GM10266 (cell line): ENCODE measurements at regions not wholly inside any gene's neighbourhood (a gene's known extent, or its start where the extent isn't known, plus 50 kb on each side); places are given as distances from the start of the nearest gene placed in this dataset.

Experiments used
- DNase-seq: peaks from one replicate; pipeline ENCODE4 v3.0.0; 2012; ENCODE audit errors: extremely low spot score
- TF ChIP-seq, protein P1 (sequence below): IDR thresholded peaks from 2 replicates; pipeline ENCODE4 v1.5.1; 2012; ENCODE audit warnings: mild to moderate bottlenecking, low read depth; ENCODE audit not compliant: control insufficient read depth, insufficient read depth; ENCODE audit errors: missing control alignments

DNA sequence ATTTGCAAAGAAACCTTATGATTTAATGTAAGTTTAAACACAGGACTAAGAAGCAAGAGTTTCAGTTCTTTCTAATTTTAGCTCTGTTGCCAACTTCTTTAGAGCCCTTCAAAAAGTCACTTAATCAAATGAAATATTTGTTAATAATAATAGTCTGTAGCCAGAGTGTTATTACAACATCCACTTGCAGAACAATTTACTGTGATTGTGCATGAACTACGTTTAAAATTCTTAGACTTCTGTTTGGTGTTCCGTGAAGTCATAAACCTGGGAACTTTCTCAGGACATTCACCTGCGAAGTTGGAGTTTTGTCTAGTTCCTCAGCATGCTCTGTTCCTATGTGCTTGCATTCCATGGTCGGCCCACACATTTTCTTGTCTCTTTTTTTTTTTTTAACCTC, 244.0 kb upstream of the AVPR1A start:
- DNase-seq: no peak
- TF ChIP-seq, protein P1, sequence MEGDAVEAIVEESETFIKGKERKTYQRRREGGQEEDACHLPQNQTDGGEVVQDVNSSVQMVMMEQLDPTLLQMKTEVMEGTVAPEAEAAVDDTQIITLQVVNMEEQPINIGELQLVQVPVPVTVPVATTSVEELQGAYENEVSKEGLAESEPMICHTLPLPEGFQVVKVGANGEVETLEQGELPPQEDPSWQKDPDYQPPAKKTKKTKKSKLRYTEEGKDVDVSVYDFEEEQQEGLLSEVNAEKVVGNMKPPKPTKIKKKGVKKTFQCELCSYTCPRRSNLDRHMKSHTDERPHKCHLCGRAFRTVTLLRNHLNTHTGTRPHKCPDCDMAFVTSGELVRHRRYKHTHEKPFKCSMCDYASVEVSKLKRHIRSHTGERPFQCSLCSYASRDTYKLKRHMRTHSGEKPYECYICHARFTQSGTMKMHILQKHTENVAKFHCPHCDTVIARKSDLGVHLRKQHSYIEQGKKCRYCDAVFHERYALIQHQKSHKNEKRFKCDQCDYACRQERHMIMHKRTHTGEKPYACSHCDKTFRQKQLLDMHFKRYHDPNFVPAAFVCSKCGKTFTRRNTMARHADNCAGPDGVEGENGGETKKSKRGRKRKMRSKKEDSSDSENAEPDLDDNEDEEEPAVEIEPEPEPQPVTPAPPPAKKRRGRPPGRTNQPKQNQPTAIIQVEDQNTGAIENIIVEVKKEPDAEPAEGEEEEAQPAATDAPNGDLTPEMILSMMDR: no peak

DNA sequence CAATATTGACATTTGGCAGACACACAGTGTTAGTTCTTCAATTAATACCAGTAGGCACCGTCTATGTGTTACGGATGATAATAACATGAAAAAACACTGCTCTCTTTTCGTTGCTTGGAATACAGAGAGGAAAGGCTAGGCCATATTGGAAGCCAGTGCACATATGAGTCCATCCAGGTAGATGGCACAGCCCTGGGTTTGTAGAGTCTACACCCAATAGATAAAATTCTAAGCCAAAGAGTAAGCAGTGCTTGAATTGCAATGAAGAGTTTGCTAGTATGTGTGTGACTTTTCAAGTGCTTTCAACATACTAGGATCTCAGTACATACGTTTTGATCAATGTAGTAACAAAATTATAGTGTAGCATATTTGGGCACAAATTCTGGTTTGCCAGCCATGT, 243.3 kb upstream of the AVPR1A start:
- no peak for DNase-seq
- TF ChIP-seq, protein P1: no peak

DNA sequence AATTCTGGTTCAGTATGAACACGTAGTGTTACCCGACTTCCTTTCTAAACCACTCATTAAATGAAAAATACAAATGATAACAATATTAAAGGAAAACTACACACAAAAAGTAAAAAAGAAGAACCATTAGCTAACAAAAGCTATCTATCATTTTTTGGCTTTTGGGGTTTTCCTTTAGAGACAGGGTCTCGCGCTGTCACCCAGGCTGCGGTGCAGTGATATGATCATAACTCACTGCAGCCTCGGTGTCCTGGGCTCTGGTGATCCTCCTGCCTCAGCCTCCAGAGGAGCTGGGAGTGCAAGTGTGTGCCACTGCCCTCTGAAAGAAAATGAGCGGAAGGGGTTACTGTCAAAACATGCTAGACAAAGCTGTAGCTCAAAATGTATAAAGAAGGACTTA, 238.2 kb upstream of the AVPR1A start:
- no peak for DNase-seq
- TF ChIP-seq, protein P1: no peak

DNA sequence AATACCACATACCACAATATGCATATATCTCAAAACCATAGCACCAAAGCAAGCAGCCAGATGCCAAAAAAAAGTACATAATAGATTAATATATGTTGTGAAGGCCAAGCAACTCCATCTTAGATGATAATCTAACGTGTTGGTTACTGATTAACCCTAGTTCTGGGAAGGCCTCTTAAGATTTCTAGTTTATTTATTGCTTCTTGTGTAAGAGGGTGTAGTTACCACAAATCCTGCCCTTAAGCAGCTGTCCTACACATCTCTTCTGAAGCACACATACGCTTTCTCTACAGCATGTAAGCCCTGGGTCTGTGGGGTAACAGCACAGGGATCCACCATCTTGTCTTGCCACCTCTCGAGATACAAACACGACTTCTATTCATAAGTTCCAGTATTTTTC, 236.8 kb upstream of the AVPR1A start:
- TF ChIP-seq, protein P1: no peak
- DNase-seq: no peak

DNA sequence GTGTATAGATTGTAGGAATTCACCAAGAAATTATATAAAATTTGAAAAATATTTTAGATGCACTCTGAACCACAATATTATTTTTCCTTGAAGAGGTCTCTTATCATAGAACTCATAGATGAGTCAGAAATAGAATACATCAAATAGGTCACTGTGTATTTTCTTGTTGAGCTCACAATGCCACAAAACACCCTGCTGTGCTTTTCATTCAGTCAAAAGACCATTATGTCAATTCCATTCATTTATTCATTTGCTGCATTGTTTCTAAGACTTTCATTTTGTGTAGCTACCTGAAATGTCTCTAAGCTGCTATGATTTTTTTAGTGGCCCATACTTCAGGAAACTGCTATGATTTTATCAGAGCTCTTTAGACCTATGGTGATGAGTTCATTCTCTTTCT, 231.9 kb upstream of the AVPR1A start:
- no peak for DNase-seq

DNA sequence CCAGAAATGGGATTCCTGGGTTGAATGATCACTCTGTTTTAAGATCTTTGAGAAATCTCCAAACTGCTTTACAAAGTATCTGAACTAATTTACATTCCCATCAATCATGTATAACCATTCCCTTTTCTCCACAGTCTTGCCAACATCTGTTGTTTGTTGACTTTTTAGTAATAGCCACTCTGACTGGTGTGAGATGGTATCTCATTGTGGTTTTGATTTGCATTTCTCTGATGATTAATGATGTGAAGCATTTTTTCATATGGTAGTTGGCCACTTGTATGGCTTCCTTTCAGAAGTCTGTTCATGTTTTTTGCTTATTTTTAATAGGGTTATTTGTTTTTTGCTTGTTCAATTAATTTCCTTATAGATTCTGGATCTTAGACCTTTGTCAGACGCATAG, 211.8 kb upstream of the AVPR1A start:
- TF ChIP-seq, protein P1: no peak

More for the DNA sequence above, 231.9 kb upstream of the AVPR1A start:
- TF ChIP-seq, protein P1: no peak

DNA sequence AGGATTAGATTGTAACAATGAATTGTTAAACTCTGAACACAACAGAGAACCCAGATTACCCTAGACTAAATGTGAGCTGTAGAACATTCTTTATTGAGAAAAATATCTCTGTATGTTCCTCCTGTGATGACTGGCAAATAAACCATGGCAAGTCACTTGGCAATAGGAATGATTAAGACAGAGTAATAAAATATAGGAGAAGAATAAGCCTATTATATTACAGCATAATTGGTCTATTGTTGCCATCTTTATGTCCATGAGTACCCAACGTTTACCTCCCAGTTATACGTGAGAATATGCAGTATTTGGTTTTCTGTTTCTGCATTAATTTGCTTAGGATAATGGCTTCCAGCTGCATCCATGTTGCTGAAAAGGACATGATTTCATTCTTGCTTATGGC, 211.2 kb upstream of the AVPR1A start:
- no peak for DNase-seq
- TF ChIP-seq, protein P1: no peak

More for the DNA sequence above, 211.8 kb upstream of the AVPR1A start:
- no peak for DNase-seq

DNA sequence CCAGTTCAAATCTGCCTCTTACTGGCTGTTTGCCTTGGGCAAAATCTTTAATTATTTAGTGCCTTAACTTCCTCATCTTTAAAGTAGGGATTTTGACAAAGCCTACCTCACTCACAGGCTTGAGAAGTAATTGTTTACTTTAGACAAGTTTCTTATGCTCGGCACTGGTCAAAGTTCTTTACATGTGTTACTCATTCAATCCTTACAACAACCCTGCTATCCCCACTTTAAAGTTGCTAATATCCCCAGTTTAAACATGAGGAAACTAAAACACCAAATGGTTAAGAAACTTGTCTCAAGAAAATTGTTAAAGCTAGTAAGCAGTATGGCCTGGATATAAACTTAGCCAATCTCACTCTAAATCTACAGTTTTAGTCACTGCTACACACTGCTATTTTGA, 204.0 kb upstream of the AVPR1A start:
- TF ChIP-seq, protein P1: no peak
- no peak for DNase-seq
